Hepatocyte (in vitro differentiated cells): ENCODE measurements at regions not wholly inside any gene's neighbourhood (a gene's known extent, or its start where the extent isn't known, plus 50 kb on each side); places are given as distances from the start of the nearest gene placed in this dataset.

Source experiments
- DNase-seq: peaks from one replicate; pipeline ENCODE4 v3.0.0-alpha.2; 2016; ENCODE audit warnings: low spot score
- H2AFZ ChIP-seq: fragments of 200-600 bp; sonication (generic); 2 replicates; pipeline ENCODE4 v1.6.0; 2016; ENCODE audit warnings: antibody characterized with exemption, mild to moderate bottlenecking
- H3K27ac ChIP-seq: fragments of 200-600 bp; sonication (generic); 2 replicates; pipeline ENCODE4 v1.5.1; 2016; ENCODE audit warnings: mild to moderate bottlenecking
- H3K27me3 ChIP-seq: fragments of 200-600 bp; sonication (generic); 2 replicates; pipeline ENCODE4 v1.6.1; 2016
- H3K36me3 ChIP-seq: fragments of 200-600 bp; sonication (generic); replicated peaks from 2 replicates; pipeline ENCODE4 v1.5.1; 2016; ENCODE audit warnings: low read depth; ENCODE audit not compliant: insufficient read depth
- H3K4me1 ChIP-seq: fragments of 200-600 bp; sonication (generic); 2 replicates; pipeline ENCODE4 v1.5.1; 2016; ENCODE audit warnings: mild to moderate bottlenecking, moderate library complexity; ENCODE audit not compliant: insufficient read depth
- H3K4me2 ChIP-seq: fragments of 200-600 bp; sonication (generic); 2 replicates; pipeline ENCODE4 v1.6.0; 2016
- H3K4me3 ChIP-seq: fragments of 200-600 bp; sonication (generic); 2 replicates; pipeline ENCODE4 v1.5.1; 2016; ENCODE audit warnings: mild to moderate bottlenecking
- H3K79me2 ChIP-seq: fragments of 200-600 bp; sonication (generic); 2 replicates; pipeline ENCODE4 v1.6.0; 2017; ENCODE audit warnings: mild to moderate bottlenecking
- H3K9me2 ChIP-seq: fragments of 200-600 bp; sonication (generic); replicated peaks from 2 replicates; pipeline ENCODE4 v1.6.0; 2017; ENCODE audit warnings: mild to moderate bottlenecking; ENCODE audit not compliant: insufficient read depth
- H3K9me3 ChIP-seq: fragments of 200-600 bp; sonication (generic); 2 replicates; pipeline ENCODE4 v1.5.1; 2016; ENCODE audit warnings: low read depth, mild to moderate bottlenecking
- H4K20me1 ChIP-seq: fragments of 200-600 bp; sonication (generic); 2 replicates; pipeline ENCODE4 v1.6.0; 2016; ENCODE audit warnings: mild to moderate bottlenecking; ENCODE audit not compliant: insufficient read depth, poor library complexity, severe bottlenecking
- CTCF ChIP-seq: fragments of 200-600 bp; sonication (generic); IDR thresholded peaks from 2 replicates; pipeline ENCODE4 v1.5.1; 2016; ENCODE audit warnings: antibody characterized with exemption, mild to moderate bottlenecking; ENCODE audit not compliant: poor library complexity
- EZH2 ChIP-seq: fragments of 200-600 bp; sonication (generic); IDR thresholded peaks from 2 replicates; pipeline ENCODE4 v1.6.1; 2016; ENCODE audit warnings: antibody characterized with exemption, mild to moderate bottlenecking, borderline replicate concordance
- EZH2phosphoT487 ChIP-seq: fragments of 200-600 bp; sonication (generic); IDR thresholded peaks from one replicate; pipeline ENCODE4 v1.6.1; 2018; ENCODE audit warnings: antibody characterized with exemption, mild to moderate bottlenecking, low read depth, moderate library complexity; ENCODE audit not compliant: unreplicated experiment, severe bottlenecking
- WGBS: methylation state at CpG from one replicate; pipeline ENCODE4 v1.1.6; 2016; ENCODE audit warnings: low lambda C conversion rate; ENCODE audit errors: missing lambda C conversion rate; 5-methylcytosine and 5-hydroxymethylcytosine counted together

DNA sequence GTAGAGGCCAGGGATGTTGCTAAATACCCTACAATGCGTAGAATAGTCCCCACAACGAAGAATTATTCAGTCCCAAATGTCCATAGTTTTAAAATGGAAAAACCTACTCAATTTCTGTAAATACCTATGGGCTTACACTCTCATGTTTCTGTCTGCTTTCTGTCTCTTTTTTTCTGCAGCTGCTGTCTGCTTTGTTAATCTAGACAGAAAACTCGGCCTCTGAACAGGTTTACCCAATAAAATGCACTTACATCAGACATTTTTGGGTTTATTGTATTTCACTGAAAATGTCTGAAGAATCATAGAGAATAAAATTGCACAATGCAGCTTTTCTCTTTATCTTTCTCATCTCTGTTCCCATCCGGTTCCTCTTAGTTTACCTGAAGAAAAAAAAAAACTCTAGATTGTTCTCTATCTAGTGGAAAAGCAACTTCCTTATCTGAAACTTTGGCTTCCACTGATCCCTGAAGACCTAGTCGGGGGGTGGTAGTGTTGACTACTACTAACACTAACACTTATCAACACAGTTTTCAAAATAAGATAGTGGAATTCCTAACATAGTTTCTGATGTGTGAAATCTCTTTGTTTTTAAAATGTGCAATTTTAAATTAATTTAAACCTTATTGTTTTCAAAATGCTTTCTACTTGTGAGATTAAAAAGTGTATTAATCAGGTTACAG lies 76.9 kb upstream of the CCDC190 start:
- Histone ChIP-seq H3K9me2 (no peaks in the 10 kb centered on the region), H3K27ac (no peak overlapping the region), H3K79me2 (no peaks in the 10 kb centered on the region), H3K36me3 (no peaks in the 10 kb centered on the region), H3K9me3 (no peaks in the 10 kb centered on the region), H3K4me3 (no peak overlapping the region), H3K4me1 (no peaks in the 10 kb centered on the region), H3K27me3 (no peaks in the 10 kb centered on the region), H2AFZ (no peak overlapping the region), H4K20me1 (no peaks in the 10 kb centered on the region), H3K4me2 (no peak overlapping the region)
- no peak for DNase-seq
- 53% methylated on average over 5 of the region's 5 CpGs for WGBS
- TF ChIP-seq EZH2 (no peak), CTCF (no peak), EZH2phosphoT487 (no peak)

DNA sequence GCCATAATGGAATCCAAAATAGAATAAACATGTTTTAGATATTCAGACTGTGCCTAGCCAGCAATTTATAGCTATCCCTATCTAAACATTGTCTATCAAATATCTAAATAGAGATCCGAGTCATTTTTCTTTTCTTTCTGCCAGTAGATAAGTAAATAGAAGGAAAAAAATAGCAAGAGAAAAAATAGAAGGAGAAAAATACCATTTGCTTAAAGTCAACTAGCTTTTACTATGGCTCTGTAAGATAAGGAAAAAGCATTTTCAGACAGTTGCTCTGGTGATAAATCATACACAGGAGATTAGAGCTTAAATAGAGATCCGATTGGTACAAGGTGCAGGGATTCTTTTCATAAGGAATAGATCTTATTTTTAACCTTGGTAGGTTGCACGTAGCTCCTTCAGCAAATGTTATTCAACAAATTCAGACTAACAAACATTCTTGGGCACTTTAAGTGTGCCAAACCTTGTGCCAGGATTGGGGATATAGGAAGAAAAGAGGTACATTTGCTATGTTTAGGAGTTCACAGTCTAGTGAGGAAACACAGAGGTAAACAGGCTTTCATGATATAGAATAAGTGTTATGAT lies 70.1 kb upstream of the CCDC190 start:
- peak; percentile 19 for DNase-seq
- no peak overlapping the region for H3K4me3 ChIP-seq
- no peak for TF ChIP-seq EZH2
- TF ChIP-seq CTCF, result no peak
- no peak for TF ChIP-seq EZH2phosphoT487
- H4K20me1 ChIP-seq, result no peaks in the 10 kb centered on the region
- peak overlapping the region; percentile 61 for H3K27ac ChIP-seq
- no peaks in the 10 kb centered on the region for H3K79me2 ChIP-seq
- no peak overlapping the region for H2AFZ ChIP-seq
- no peaks in the 10 kb centered on the region for H3K36me3 ChIP-seq
- no peaks in the 10 kb centered on the region for H3K27me3 ChIP-seq
- no peaks in the 10 kb centered on the region for H3K9me2 ChIP-seq
- H3K4me1 ChIP-seq, result peaks cover 19% of the 10 kb centered on the region
- 30% methylated on average over 3 of the region's 3 CpGs for WGBS
- no peaks in the 10 kb centered on the region for H3K9me3 ChIP-seq
- peak overlapping the region; percentile 39 for H3K4me2 ChIP-seq

GRCh38 chr1:162930532-162930931 lies 69.6 kb upstream of the CCDC190 start:
- Histone ChIP-seq H2AFZ (no peak overlapping the region), H3K27me3 (no peaks in the 10 kb centered on the region), H3K4me1 (peaks cover 19% of the 10 kb centered on the region), H3K4me2 (peak overlapping the region; percentile 16), H3K27ac (peak overlapping the region; percentile 33), H4K20me1 (no peaks in the 10 kb centered on the region), H3K9me3 (no peaks in the 10 kb centered on the region), H3K9me2 (no peaks in the 10 kb centered on the region), H3K36me3 (no peaks in the 10 kb centered on the region), H3K4me3 (no peak overlapping the region), H3K79me2 (no peaks in the 10 kb centered on the region)
- no peak for DNase-seq
- TF ChIP-seq EZH2, result no peak

DNA sequence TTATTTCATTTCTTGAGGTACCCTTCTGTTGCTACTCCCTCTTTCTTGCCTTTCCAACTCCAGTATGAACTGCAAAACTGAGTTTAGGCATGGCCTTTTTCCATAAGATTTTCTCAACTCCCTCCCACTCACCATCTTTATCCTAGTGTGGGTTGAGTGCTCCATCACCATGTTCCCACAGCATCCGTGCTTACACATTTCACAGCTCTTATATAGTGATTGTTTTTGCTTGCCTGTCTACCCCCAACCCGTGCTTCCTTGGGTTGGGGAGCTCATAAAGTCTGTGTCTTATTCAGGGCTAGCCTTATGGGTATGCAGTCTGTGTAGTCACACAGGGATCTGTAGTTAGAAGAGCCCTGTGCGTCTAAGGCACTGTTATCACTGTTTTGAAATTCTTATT lies 68.2 kb upstream of the CCDC190 start:
- no peak overlapping the region for H2AFZ ChIP-seq
- H3K27ac ChIP-seq, result no peak overlapping the region
- no peak for DNase-seq
- TF ChIP-seq EZH2, result no peak
- TF ChIP-seq EZH2phosphoT487, result no peak
- TF ChIP-seq CTCF, result no peak
- WGBS, result 83% methylated on average over 3 of the region's 3 CpGs
- no peaks in the 10 kb centered on the region for H3K36me3 ChIP-seq
- no peaks in the 10 kb centered on the region for H3K79me2 ChIP-seq
- H4K20me1 ChIP-seq, result no peaks in the 10 kb centered on the region
- peaks cover 19% of the 10 kb centered on the region for H3K4me1 ChIP-seq
- no peaks in the 10 kb centered on the region for H3K9me2 ChIP-seq
- no peaks in the 10 kb centered on the region for H3K9me3 ChIP-seq
- H3K4me3 ChIP-seq, result no peak overlapping the region
- H3K27me3 ChIP-seq, result no peaks in the 10 kb centered on the region
- H3K4me2 ChIP-seq, result no peak overlapping the region
